ENCODE measurements at regions not wholly inside any gene's neighbourhood (a gene's known extent, or its start where the extent isn't known, plus 50 kb on each side); places are given as distances from the start of the nearest gene placed in this dataset.

DNA sequence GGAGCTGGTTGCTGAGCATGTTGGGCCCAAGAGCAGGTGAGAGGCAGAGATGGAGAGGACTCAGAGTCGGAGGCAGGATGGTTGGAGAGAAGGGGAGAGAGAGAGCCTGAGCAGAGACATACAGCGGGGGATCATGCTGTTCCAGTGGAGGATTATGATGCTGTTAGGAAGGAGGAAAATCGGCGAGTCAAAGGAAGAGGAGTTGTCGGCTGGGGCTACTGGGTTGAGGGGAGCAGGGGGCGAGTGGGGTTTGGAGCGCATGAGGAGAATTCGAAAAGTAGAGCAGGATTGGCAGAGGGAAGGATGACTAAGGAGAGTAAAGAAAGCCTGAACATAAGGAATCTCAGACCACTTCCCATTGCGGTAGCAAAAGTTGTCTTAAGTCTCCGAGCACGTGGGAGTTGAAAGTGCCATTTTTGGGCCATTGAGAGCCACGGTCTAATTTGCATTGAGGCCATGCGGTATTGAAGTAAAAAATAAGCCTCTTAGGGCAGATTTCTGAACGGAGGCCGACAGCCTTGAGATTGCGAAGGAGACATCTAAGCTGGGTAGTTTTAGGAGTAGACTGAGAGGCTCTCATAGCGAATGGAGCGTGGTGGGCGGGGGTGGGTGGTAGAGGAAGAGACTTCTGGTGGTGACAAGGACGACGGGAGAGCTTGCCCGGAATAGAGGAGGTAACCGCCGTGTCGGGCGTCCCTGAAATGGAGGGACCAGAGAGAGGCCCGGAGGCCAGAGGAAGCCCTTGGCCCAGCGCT, 140.4 kb upstream of the ETV3 start:
- no peak for TF ChIP-seq POLR2A (IDR thresholded peaks at IDR 0.05)
- H3K36me3 ChIP-seq: no peaks in the 10 kb centered on the region
- no peaks in the 10 kb centered on the region for H3K9me3 ChIP-seq
- no peak overlapping the region for H3K4me3 ChIP-seq
- no peaks in the 10 kb centered on the region for H3K4me1 ChIP-seq
- intact Hi-C loops (cut with DNase I; ENCODE audit: low total_unique reads): no loop called here
- no peak for DNase-seq (ENCODE audit: low spot score in 2 of 2)
- H3K27me3 ChIP-seq: no peaks in the 10 kb centered on the region
- no peak overlapping the region for H3K27ac ChIP-seq

- Histone ChIP-seq H3K4me1 (no peaks in the 10 kb centered on the region), H3K36me3 (no peaks in the 10 kb centered on the region), H3K27me3 (no peaks in the 10 kb centered on the region), H3K4me3 (no peak overlapping the region), H3K9me3 (no peaks in the 10 kb centered on the region), H3K27ac (no peak overlapping the region)
- DNase-seq (ENCODE audit: low spot score in 2 of 2): no peak
- intact Hi-C loops (cut with DNase I; ENCODE audit: low total_unique reads): no loop called here
- no peak for TF ChIP-seq POLR2AphosphoS5 (IDR thresholded peaks at IDR 0.05)
These were observed 139.7 kb upstream of the ETV3 start for GRCh38 chr1:157277913-157278312.

DNA sequence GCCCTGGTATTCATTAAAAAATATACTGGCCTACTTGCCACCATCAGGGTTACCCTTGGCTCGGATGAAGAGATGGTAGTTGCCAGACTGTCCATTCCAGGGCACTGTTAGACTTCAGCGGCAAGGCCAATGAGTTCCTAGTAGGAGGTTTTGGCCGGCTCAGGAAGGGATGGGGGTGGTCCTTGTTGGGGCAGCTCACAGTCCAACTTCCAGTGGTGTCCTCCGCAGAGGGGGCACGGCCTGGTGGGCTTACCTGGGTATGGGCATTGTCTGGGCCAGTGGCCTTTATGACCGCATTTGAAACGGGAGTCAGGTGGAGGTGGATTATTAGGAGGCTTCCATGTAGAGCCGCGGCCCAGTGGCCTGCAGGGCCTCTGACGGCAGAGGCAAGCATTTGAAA, 139.1 kb upstream of the ETV3 start:
- intact Hi-C loops (cut with DNase I; ENCODE audit: low total_unique reads): no loop called here
- no peak overlapping the region for H3K27ac ChIP-seq
- no peak overlapping the region for H3K4me3 ChIP-seq
- no peak for DNase-seq (ENCODE audit: low spot score in 2 of 2)
- H3K9me3 ChIP-seq: no peaks in the 10 kb centered on the region
- H3K27me3 ChIP-seq: no peaks in the 10 kb centered on the region
- H3K36me3 ChIP-seq: no peaks in the 10 kb centered on the region
- TF ChIP-seq, protein P1, sequence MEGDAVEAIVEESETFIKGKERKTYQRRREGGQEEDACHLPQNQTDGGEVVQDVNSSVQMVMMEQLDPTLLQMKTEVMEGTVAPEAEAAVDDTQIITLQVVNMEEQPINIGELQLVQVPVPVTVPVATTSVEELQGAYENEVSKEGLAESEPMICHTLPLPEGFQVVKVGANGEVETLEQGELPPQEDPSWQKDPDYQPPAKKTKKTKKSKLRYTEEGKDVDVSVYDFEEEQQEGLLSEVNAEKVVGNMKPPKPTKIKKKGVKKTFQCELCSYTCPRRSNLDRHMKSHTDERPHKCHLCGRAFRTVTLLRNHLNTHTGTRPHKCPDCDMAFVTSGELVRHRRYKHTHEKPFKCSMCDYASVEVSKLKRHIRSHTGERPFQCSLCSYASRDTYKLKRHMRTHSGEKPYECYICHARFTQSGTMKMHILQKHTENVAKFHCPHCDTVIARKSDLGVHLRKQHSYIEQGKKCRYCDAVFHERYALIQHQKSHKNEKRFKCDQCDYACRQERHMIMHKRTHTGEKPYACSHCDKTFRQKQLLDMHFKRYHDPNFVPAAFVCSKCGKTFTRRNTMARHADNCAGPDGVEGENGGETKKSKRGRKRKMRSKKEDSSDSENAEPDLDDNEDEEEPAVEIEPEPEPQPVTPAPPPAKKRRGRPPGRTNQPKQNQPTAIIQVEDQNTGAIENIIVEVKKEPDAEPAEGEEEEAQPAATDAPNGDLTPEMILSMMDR (IDR thresholded peaks at IDR 0.05): no peak
- TF ChIP-seq POLR2A (IDR thresholded peaks at IDR 0.05): no peak
- no peaks in the 10 kb centered on the region for H3K4me1 ChIP-seq

DNA sequence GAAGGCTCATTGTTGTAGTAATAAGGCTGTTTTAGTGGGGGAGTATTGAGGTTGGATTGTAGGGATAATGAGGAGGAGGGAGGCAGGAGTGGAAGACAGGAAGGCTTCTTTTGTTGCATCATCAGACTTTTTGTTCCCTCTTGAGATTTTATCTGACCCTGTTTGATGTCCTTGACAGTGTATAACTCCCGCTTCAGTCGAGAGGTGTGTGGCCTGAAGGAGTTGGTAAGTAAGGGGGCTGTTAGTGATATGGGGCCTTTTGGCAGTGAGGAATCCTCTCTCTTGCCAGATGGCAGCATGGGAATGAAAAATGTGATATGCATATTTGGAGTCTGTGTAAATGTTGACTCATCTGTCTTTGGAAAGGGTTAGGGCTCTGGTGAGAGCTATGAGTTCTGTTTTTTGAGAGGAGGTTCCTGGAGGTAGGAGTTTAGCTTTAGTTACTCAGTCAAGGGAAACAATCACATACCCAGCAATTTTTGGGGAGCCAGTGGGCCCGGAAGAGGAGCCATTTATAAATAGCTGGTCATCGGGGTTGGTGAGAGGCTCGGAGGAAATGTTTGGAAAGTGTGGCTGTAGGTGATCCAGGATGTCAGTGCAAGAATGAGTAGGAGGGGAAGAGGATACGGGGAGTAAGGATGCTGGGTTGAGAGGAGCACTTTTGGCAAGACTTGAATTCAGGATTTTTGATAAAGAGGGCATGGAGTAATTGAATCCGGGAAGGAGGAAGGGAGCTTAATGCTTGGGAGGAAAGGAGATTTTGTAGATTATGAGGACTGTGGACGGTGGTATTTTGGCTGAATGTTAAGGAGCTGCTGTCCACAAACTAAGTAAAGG, 136.7 kb upstream of the ETV3 start:
- H3K27me3 ChIP-seq: no peaks in the 10 kb centered on the region
- H3K4me3 ChIP-seq: no peak overlapping the region
- no peaks in the 10 kb centered on the region for H3K4me1 ChIP-seq
- H3K27ac ChIP-seq: no peak overlapping the region
- TF ChIP-seq, protein P1 (IDR thresholded peaks at IDR 0.05): no peak
- TF ChIP-seq POLR2AphosphoS5 (IDR thresholded peaks at IDR 0.05) (no peak), POLR2A (IDR thresholded peaks at IDR 0.05) (no peak)
- no peaks in the 10 kb centered on the region for H3K36me3 ChIP-seq
- no peaks in the 10 kb centered on the region for H3K9me3 ChIP-seq
- DNase-seq (ENCODE audit: low spot score in 2 of 2): no peak
- intact Hi-C loops (cut with DNase I; ENCODE audit: low total_unique reads): no loop called here

DNA sequence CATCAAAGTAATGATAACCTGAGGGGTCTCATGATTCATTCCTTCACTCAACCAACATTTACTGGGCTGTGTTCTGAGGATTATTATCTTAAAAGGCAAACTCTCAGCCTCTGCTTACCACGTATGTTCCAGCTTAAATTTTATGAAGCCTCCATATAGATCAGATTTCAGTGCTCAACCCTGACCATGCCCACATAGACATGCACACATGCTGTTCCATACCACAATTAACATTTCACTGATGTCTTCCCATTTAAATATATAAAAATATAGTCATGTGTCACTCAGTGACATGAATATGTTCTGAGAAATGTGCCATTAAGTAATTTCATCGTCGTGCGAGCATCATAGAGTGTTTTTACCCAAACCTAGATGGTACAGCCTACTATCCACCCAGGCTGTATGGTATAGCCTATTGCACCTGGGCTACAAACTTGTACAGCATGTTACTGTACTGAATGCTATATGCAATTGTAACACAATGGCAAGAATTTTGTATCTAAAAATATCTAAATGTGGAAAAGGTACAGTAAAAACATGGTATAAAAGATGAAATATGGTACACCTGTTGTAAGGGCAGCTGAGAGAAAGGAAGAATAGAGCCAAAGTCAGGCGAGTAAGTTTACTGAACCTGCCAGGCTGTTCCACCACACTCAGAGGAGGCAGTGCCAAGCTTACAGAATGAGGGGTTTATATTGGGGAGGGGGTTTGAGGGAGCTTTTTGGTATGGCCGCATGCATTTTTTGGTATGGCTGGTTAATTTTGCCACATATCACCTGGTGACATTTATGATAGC, 134.7 kb upstream of the ETV3 start:
- intact Hi-C loops (cut with DNase I; ENCODE audit: low total_unique reads): no loop called here
- TF ChIP-seq, protein P1 (IDR thresholded peaks at IDR 0.05): no peak
- TF ChIP-seq POLR2A (IDR thresholded peaks at IDR 0.05) (no peak), POLR2AphosphoS5 (IDR thresholded peaks at IDR 0.05) (no peak)

More for the DNA sequence above, 134.7 kb upstream of the ETV3 start:
- no peaks in the 10 kb centered on the region for H3K4me1 ChIP-seq
- H3K4me3 ChIP-seq: no peak overlapping the region
- no peaks in the 10 kb centered on the region for H3K9me3 ChIP-seq
- H3K36me3 ChIP-seq: no peaks in the 10 kb centered on the region
- no peak overlapping the region for H3K27ac ChIP-seq
- no peaks in the 10 kb centered on the region for H3K27me3 ChIP-seq
- DNase-seq (ENCODE audit: low spot score in 2 of 2): no peak

All from breast epithelium (tissue), 4 donors.